OCI-LY1 (cell line): ENCODE measurements at regions not wholly inside any gene's neighbourhood (a gene's known extent, or its start where the extent isn't known, plus 50 kb on each side); places are given as distances from the start of the nearest gene placed in this dataset.
"Not testable (repeated sequence)": the region's sequence is repeated elsewhere in the genome, so short reads cannot be mapped to it uniquely, and the experiment has no call there.

Experiments used
- H2AFZ ChIP-seq: fragments of 200-600 bp; sonication (generic), shearing (Covaris generic); 2 replicates; pipeline ENCODE4 v1.6.0; 2014; ENCODE audit warnings: antibody characterized with exemption, mild to moderate bottlenecking, low read length
- H3F3A ChIP-seq: fragments of 200-600 bp; sonication (generic), shearing (Covaris generic); 2 replicates; pipeline ENCODE4 v1.6.0; 2014; ENCODE audit warnings: mild to moderate bottlenecking, antibody characterized with exemption, low read length, moderate library complexity; ENCODE audit not compliant: insufficient read depth
- H3K27ac ChIP-seq: fragments of 200-600 bp; sonication (generic); 2 replicates; pipeline ENCODE4 v1.5.1; 2014; ENCODE audit warnings: low read length, mixed run types, mild to moderate bottlenecking, low read depth; ENCODE audit not compliant: poor library complexity, severe bottlenecking
- H3K27me3 ChIP-seq: fragments of 200-600 bp; sonication (generic); 2 replicates; pipeline ENCODE4 v1.6.0; 2014; ENCODE audit warnings: antibody characterized with exemption, mild to moderate bottlenecking, low read length, moderate library complexity; ENCODE audit not compliant: insufficient read depth
- H3K36me3 ChIP-seq: fragments of 200-600 bp; sonication (generic); 2 replicates; pipeline ENCODE4 v1.6.1; 2014; ENCODE audit warnings: mild to moderate bottlenecking, antibody characterized with exemption, low read length, moderate library complexity, mixed read lengths; ENCODE audit not compliant: insufficient read depth
- H3K4me1 ChIP-seq: fragments of 200-600 bp; sonication (generic); 2 replicates; pipeline ENCODE4 v1.5.1; 2014; ENCODE audit warnings: mild to moderate bottlenecking, low read length, moderate library complexity; ENCODE audit not compliant: insufficient read depth, severe bottlenecking
- H3K4me2 ChIP-seq: fragments of 200-600 bp; sonication (generic), shearing (Covaris generic); 2 replicates; pipeline ENCODE4 v1.6.1; 2014; ENCODE audit warnings: low read length
- H3K4me3 ChIP-seq: fragments of 200-600 bp; sonication (generic); 2 replicates; pipeline ENCODE4 v1.5.1; 2014; ENCODE audit warnings: low read length, low read depth, mild to moderate bottlenecking, mixed read lengths; ENCODE audit not compliant: poor library complexity, severe bottlenecking
- H3K79me2 ChIP-seq: fragments of 200-600 bp; shearing (Covaris generic); 2 replicates; pipeline ENCODE4 v1.6.1; 2016; ENCODE audit warnings: mixed run types, low read length, mixed read lengths; ENCODE audit not compliant: insufficient read depth
- H3K9ac ChIP-seq: fragments of 200-600 bp; sonication (generic), shearing (Covaris generic); 2 replicates; pipeline ENCODE4 v1.6.1; 2014; ENCODE audit warnings: mild to moderate bottlenecking, low read length, mixed read lengths
- H3K9me2 ChIP-seq: fragments of 200-600 bp; sonication (generic), shearing (Covaris generic); 2 replicates; pipeline ENCODE4 v1.6.1; 2014; ENCODE audit warnings: low read depth, mild to moderate bottlenecking, low read length, mixed read lengths
- H3K9me3 ChIP-seq: fragments of 200-600 bp; shearing (Covaris generic); 2 replicates; pipeline ENCODE4 v1.6.1; 2014; ENCODE audit warnings: low read length, mixed read lengths
- H4K20me1 ChIP-seq: fragments of 200-600 bp; sonication (generic), shearing (Covaris generic); 2 replicates; pipeline ENCODE4 v1.6.0; 2016; ENCODE audit warnings: mild to moderate bottlenecking, low read length; ENCODE audit not compliant: insufficient read depth
- EZH2 ChIP-seq: fragments of 200-600 bp; sonication (generic), shearing (Covaris generic); IDR thresholded peaks from 2 replicates; pipeline ENCODE4 v1.8.0; 2017; ENCODE audit warnings: borderline replicate concordance, mixed run types, mild to moderate bottlenecking, antibody characterized with exemption, low read length, moderate library complexity, mixed read lengths
- TF ChIP-seq, protein P1 (sequence below): fragments of 200-600 bp; sonication (generic), shearing (Covaris generic); IDR thresholded peaks from 2 replicates; pipeline ENCODE4 v1.5.1; 2017; ENCODE audit warnings: mild to moderate bottlenecking, antibody characterized with exemption, low read length, moderate library complexity, mixed read lengths

DNA sequence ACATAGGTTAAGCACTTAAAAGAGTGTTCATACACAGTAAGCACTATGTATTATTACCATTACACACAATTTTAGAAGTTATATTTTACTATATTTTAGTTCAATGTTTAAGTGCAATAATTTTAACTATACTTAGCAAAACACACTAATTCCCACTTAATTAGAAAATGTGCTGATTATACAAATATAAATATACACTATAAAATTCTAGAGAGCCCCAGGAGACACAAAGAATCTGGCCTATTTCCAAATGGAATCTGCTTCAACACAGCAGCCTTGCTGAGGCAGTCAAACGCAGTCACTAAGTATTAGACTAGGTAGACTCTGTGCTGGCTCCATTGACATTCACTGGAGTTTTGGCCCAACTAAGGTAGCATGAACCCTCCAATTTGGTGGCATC, 160.9 kb downstream of the CETN3 start:
- Histone ChIP-seq H3K9me2 (no peaks in the 10 kb centered on the region), H3K27ac (no peak overlapping the region), H3K27me3 (no peaks in the 10 kb centered on the region), H3K4me3 (no peak overlapping the region), H4K20me1 (no peaks in the 10 kb centered on the region), H3K36me3 (no peaks in the 10 kb centered on the region), H3K9ac (no peak overlapping the region), H2AFZ (no peak overlapping the region), H3K4me1 (no peaks in the 10 kb centered on the region), H3K79me2 (no peaks in the 10 kb centered on the region), H3F3A (no peaks in the 10 kb centered on the region), H3K4me2 (no peak overlapping the region), H3K9me3 (no peaks in the 10 kb centered on the region)
- TF ChIP-seq, protein P1, sequence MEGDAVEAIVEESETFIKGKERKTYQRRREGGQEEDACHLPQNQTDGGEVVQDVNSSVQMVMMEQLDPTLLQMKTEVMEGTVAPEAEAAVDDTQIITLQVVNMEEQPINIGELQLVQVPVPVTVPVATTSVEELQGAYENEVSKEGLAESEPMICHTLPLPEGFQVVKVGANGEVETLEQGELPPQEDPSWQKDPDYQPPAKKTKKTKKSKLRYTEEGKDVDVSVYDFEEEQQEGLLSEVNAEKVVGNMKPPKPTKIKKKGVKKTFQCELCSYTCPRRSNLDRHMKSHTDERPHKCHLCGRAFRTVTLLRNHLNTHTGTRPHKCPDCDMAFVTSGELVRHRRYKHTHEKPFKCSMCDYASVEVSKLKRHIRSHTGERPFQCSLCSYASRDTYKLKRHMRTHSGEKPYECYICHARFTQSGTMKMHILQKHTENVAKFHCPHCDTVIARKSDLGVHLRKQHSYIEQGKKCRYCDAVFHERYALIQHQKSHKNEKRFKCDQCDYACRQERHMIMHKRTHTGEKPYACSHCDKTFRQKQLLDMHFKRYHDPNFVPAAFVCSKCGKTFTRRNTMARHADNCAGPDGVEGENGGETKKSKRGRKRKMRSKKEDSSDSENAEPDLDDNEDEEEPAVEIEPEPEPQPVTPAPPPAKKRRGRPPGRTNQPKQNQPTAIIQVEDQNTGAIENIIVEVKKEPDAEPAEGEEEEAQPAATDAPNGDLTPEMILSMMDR = no peak
- no peak for TF ChIP-seq EZH2

DNA sequence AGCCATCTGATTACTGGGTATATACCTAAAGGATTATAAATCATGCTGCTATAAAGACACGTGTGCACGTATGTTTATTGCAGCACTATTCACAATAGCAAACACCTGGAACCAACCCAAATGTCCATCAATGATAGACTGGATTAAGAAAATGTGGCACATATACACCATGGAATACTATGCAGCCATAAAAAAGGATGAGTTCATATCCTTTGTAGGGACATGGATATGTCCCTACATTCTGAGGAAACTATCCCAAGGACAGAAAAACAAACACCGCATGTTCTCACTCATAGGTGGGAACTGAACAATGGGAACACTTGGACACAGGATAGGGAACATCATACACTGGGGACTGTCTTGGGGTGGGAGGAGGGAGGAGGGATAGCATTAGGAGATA, 165.7 kb downstream of the CETN3 start:
- H3K27me3 ChIP-seq, H3K27ac ChIP-seq, H3K9ac ChIP-seq, H3K9me3 ChIP-seq, H3K9me2 ChIP-seq, H4K20me1 ChIP-seq, H3K79me2 ChIP-seq, H3F3A ChIP-seq, H3K4me3 ChIP-seq, H3K4me1 ChIP-seq, H3K4me2 ChIP-seq, H2AFZ ChIP-seq, H3K36me3 ChIP-seq: not testable (repeated sequence)

DNA sequence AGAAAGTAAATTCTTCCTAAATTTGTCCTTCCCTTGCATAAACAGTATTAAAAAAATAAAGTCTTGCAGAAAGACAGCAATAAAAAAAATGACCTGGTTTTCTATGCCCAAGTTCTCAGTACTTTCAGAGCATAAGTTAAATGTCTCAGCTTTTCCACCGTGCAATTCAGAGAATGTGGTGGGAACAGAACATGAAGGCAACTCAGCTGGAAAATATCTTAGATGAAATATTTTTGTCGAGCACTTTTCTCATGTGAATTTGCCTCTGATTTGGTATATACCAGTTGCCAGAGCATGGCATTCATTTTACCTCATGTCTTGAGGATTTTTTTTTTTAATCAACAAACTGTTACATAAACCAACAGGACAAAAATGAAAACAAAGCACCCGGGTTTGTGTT, 176.1 kb downstream of the CETN3 start:
- H3F3A ChIP-seq = no peaks in the 10 kb centered on the region
- H3K36me3 ChIP-seq = no peaks in the 10 kb centered on the region
- no peaks in the 10 kb centered on the region for H3K79me2 ChIP-seq
- no peaks in the 10 kb centered on the region for H3K27me3 ChIP-seq
- H4K20me1 ChIP-seq = no peaks in the 10 kb centered on the region
- no peaks in the 10 kb centered on the region for H3K9me2 ChIP-seq
- no peaks in the 10 kb centered on the region for H3K4me1 ChIP-seq
- H3K9me3 ChIP-seq = no peaks in the 10 kb centered on the region
- H3K4me2 ChIP-seq = no peak overlapping the region
- no peak overlapping the region for H3K9ac ChIP-seq
- no peak overlapping the region for H3K4me3 ChIP-seq
- no peak for TF ChIP-seq EZH2
- TF ChIP-seq, protein P1 = no peak
- H2AFZ ChIP-seq = no peak overlapping the region
- no peak overlapping the region for H3K27ac ChIP-seq

DNA sequence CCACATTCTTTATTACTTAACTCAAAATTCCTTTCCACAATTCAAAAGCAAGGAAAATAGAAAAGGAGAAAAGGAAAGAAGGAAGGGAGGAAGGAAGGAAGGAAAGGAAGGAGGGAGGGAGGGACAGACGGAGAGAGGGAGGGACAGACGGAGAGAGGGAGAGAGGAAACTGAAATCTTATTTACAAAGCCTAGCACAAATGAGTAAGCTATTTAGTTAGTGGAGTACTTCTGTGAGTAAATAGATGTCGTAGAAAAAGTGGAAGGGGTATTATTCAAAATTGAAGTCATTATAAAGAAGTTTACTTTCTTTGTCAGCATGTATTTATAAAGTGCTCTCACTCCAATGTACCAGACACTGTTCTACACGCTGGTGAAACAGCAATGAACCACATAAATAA, 177.9 kb downstream of the CETN3 start:
- Histone ChIP-seq H3K79me2 (no peaks in the 10 kb centered on the region), H2AFZ (no peak overlapping the region), H3K4me2 (no peak overlapping the region), H3K4me1 (no peaks in the 10 kb centered on the region), H3K27ac (no peak overlapping the region), H3K9ac (no peak overlapping the region), H3K27me3 (no peaks in the 10 kb centered on the region), H3F3A (no peaks in the 10 kb centered on the region), H3K36me3 (no peaks in the 10 kb centered on the region), H4K20me1 (no peaks in the 10 kb centered on the region), H3K4me3 (no peak overlapping the region), H3K9me3 (no peaks in the 10 kb centered on the region), H3K9me2 (no peaks in the 10 kb centered on the region)
- TF ChIP-seq EZH2 = no peak
- TF ChIP-seq, protein P1 = no peak
